GM18505 (cell line): ENCODE measurements at regions not wholly inside any gene's neighbourhood (a gene's known extent, or its start where the extent isn't known, plus 50 kb on each side); places are given as distances from the start of the nearest gene placed in this dataset.
"Not testable (repeated sequence)": the region's sequence is repeated elsewhere in the genome, so short reads cannot be mapped to it uniquely, and the experiment has no call there.

ENCODE experiments used
- ATAC-seq: cut with Tn5 transposase; IDR thresholded peaks from one replicate; pipeline ENCODE4 v1.9.1; 2021; ENCODE audit not compliant: unreplicated experiment
- POLR2A ChIP-seq: IDR thresholded peaks from 4 replicates; pipeline ENCODE4 v1.6.1; 2011; ENCODE audit warnings: borderline replicate concordance; ENCODE audit not compliant: insufficient read depth, insufficient read length; ENCODE audit errors: extremely low read depth

- no peak for TF ChIP-seq POLR2A
- no peak for ATAC-seq
Observed at GRCh38 chr1:242691610-242691945, 167.1 kb upstream of the PLD5 start.

DNA sequence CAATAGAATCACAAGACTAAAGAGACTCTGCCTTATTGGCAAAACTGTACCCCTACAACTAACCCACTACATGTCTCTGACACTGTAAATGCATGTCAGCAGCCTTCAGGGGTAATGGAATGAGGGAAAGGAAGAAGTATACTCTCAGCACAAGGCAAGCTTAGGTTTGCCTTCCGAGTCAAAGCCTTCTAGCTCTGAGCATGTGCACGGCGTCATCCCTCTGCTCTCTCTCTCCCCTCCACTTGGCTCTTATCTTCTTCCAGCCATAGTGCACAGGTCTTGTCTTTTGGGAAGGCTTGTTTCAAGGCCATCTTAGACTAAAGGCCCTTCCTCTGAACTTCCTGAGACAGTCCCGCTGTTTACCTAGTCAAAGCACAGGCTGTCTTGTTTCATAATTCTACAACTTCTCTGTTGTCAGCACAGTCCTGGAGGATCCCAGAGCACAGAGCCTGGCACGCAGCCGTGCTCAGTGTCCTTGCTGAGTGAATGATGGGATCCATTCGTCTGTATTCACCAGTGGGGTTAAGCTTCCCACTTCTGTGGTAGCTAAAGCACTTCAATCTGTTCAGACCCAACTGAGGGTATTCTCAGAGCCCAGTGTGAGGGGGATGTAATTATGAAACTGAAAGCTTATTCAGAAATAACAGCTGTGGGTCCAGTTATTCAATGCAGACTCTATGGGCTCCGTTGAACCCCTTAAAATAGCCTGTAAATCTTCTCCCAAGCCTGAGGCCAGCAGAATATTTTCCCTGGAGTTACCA is 166.5 kb upstream of the PLD5 start:
- no peak for ATAC-seq
- TF ChIP-seq POLR2A = no peak

DNA sequence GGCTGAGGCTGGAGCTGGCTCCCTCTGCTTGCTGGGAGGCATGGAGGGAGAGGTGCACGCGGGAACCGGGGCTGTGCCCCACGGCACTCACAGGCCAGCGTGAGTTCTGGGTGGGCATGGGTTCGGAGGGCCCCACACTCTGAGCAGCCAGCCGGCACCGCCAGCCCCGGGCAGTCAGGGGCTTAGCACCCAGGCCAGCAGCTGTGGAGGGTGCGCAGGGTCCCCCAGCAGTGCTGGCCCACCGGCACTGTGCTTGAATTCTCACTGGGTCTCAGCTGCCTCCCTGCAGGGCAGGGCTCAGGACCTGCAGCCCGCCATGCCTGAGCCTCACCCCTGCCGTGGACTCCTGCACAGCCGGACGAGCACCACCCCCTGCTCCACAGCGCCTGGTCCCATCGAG is 164.9 kb upstream of the PLD5 start:
- no peak for ATAC-seq
- TF ChIP-seq POLR2A = no peak

DNA sequence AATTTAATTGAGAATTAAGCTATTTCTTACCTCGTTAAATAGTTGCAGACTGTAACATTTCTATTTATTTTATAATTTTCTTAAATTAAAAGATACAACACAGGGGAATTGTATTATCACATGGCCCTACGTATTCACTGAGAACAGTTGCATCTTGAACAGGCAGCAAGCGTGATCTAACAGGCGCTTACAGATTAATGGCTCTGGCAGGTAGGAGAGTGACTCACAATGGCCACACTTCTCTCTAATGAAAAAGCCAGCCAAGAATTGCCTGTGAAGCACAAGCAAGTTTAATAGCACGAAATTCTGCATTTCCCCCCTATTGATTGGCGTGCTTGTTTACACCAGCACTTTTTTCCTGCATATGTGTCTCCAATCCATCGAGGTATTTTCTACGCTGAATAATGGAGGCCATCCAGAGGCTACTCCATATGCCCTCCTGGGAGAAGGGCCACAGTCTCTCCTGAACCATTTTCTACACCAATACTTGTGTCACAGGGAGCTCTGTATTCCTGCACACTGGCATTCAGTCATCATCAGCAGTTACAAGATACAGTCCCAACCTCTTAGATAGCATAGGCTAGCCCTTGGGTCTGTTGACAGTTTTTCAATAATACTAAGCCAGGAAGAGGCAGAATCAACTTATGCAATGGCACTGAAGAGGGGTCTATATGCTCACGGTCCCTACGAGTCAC is 150.6 kb upstream of the PLD5 start:
- ATAC-seq = no peak
- no peak for TF ChIP-seq POLR2A

DNA sequence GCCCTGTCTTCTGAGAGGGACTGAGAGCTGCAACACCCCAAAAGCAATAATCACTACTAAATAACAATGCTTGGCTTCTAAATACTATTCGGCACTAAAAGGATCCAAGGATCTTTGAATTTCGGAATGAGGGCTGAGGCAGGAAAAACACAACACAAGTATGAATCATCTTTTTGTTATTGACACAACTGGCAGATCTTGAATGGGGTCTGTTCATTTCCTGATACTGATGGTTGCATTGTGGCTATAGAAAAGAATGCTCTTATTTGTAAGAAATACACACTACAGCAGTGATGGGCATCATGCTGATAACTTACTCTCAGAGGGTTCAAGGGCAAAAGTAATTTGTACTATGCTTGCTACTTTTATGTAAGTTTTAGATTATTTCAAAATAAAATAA is 149.2 kb upstream of the PLD5 start:
- TF ChIP-seq POLR2A = no peak
- ATAC-seq = no peak

DNA sequence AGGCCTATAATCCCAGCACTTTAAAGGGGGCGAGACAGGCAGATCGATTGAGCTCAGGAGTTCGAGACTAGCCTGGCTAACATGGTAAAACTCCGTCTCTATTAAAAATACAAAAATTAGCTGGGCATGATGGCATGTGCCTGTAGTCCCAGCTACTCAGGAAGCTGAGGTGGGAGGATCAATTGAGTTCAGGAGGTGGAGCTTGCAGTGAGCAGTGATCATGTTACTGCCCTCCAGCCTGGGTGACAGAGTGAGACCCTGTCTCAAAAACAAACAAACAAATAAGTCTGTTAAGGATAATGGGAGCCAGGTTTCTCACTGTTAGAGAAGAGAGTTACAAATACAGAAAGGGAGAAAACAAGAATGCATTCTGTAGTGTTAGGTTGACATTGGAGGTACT is 148.7 kb upstream of the PLD5 start:
- ATAC-seq = not testable (repeated sequence)

GRCh38 chr1:242670019-242670418 is 145.5 kb upstream of the PLD5 start:
- no peak for TF ChIP-seq POLR2A
- no peak for ATAC-seq

DNA sequence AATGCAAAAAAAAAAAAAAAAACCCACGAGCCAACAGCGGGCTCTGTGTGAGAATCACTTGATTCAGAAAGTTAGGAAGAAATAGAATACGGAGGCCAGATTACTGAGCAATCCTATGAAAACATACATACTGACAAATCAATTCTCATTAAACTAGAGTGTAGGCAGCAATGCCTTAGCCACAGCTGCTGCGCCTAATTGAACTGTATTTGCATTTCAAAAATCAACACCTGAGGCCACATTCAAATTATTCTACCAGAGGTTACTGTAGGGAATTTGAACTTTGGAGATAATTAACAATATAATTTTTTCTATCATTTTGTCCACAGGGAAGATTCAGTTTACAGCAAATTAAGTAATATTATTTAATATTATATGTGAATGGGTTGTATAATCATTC is 138.4 kb upstream of the PLD5 start:
- TF ChIP-seq POLR2A = no peak
- ATAC-seq = no peak

DNA sequence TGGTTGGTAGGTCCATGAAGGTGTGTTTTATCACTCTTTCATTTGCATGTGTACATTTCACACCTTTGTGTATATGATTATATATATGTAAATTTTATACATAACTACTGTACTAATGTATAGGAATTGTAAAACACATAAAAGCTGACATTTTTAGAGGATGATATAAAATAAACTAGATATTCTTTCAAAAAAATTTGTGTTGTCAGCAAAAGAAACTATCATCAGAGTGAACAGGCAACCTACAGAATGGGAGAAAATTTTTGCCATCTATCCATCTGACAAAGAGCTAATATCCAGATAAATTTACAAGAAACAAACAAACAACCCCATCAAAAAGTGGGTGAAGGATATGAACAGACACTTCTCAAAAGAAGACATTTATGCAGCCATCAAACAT is 129.3 kb upstream of the PLD5 start:
- ATAC-seq = not testable (repeated sequence)

DNA sequence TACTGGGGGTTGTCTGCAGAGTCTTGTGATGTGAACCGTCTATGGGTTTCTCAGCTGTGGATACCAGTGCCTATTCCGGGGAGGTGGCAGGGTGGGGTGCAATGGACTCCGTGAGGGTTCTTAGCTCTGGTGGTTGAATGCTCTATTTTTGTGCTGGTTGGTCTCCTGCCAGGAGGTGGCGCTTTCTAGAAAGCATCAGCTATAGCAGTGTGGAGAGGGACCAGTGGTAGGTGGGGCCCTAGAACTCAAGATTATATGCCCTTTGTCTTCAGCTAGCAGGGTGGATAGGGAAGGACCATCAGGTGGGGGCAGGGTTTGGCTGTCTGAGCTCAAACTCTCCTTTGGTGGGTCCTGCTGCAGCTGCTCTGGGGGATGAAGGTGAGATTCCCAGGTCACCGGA is 127.3 kb upstream of the PLD5 start:
- no peak for ATAC-seq
- TF ChIP-seq POLR2A = no peak

DNA sequence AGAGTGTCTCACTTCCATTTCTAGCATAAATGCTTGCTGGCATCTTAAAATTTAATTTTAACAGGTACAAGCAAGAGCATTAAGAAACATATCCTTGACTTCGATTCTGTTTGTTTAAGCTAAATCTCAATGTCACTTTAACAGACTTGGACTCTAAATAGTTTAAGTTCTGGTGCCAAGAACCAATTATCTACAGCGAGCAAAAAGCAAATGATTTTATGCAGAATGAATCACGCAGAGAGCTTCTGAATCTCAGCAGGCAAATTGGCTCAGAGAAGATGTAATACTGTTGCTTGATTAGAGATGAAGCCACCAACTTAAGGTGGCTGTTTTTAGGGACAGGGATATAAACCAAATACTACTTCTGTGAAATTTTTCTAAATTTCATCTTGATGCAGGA is 117.0 kb upstream of the PLD5 start:
- TF ChIP-seq POLR2A = no peak
- no peak for ATAC-seq

GRCh38 chr1:242639104-242639503 is 114.6 kb upstream of the PLD5 start:
- TF ChIP-seq POLR2A = no peak
- no peak for ATAC-seq

GRCh38 chr1:242634732-242635131 is 110.2 kb upstream of the PLD5 start:
- TF ChIP-seq POLR2A = no peak
- no peak for ATAC-seq

DNA sequence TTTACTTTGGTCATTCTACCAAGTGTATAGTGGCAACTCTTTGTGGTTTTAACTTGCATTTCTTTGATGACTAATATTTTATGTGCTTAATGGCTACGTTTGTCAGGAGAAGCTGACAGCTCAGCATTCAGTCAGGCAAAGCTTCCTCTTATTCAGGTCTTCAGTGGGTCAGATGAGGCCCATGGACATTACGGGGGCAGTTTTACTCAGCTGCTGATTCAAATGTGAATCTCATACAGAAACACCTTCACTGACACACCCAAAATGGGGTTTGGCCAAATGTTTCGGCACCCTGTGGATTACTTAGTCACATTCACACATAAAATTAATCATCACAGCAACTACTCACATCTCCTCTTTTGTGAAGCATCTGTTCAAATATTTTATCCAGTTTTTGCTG is 104.9 kb upstream of the PLD5 start:
- ATAC-seq = no peak
- no peak for TF ChIP-seq POLR2A

DNA sequence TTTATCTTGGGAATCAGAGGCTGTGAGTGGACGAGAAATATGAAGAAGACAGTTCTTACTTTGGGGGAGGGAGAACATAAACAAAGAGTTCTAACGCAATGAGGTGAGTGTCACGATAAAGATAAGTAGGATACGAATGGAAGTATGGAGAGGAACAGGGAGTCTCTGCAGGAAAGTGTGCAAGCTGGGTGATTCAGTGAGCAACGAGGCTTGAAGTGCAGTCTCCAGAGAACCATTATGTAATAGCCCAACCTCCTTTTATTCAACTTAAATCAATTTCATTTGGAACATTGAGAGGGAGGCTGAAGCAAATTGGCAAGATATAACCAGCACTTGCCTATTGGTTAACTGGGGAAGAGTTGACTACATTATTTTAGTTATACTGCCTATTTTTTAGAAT is 99.3 kb upstream of the PLD5 start:
- no peak for TF ChIP-seq POLR2A
- no peak for ATAC-seq

DNA sequence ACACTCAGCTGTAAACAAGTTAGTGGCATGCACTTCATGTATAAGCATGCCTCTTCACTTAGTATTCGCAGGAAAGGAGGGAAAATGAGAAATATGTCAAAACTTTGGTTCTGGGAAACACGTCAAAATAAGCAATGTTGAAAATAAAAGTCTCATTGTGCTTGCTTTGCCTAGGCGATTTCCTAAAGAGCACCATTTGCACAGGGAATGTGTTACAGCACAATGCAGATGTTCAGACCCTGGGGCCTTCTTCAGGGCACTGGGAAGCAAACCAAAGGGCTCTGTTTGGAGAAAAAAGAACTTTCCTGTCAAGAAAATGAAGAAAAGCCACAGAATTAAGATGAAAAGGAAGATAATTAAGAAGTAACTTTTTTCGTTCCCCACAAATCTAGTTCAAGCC is 98.6 kb upstream of the PLD5 start:
- no peak for ATAC-seq
- no peak for TF ChIP-seq POLR2A
